ENCODE measurements at regions not wholly inside any gene's neighbourhood (a gene's known extent, or its start where the extent isn't known, plus 50 kb on each side); places are given as distances from the start of the nearest gene placed in this dataset.
"Not testable (repeated sequence)": the region's sequence is repeated elsewhere in the genome, so short reads cannot be mapped to it uniquely, and the experiment has no call there.

GRCh38 chr13:42379241-42379640, 107.3 kb downstream of the AKAP11 start:
- WGBS = no CpG with 5 or more reads among the region's 1 CpG
- H2BK120ac ChIP-seq (ENCODE audit: low read depth, low read length) = no peak overlapping the region
- H3K18ac ChIP-seq (ENCODE audit: low read depth in 1 of 2, low read length in 2 of 2) = no peak overlapping the region
- no peak for DNase-seq
- H3K9ac ChIP-seq (ENCODE audit: low read length) = no peak overlapping the region
- H3K23ac ChIP-seq (ENCODE audit: low read length in 2 of 2) = no peak overlapping the region
- H4K8ac ChIP-seq (ENCODE audit: low read length) = no peak overlapping the region
- no peaks in the 10 kb centered on the region for H3K36me3 ChIP-seq (ENCODE audit: control insufficient read depth in 1 of 2, insufficient read depth in 2 of 2, low read depth in 1 of 2, low read length in 2 of 2)
- no peaks in the 10 kb centered on the region for H3K79me1 ChIP-seq (replicated peaks; ENCODE audit: low read length, poor library complexity, severe bottlenecking)
- no peak overlapping the region for H2BK15ac ChIP-seq (ENCODE audit: low read depth, poor library complexity, severe bottlenecking)
- no peaks in the 10 kb centered on the region for H3K27me3 ChIP-seq (ENCODE audit: control insufficient read depth in 1 of 2, insufficient read depth in 1 of 2, low read length in 2 of 2)
- H3K4ac ChIP-seq (ENCODE audit: low read depth in 1 of 2, low read length in 2 of 2) = no peak overlapping the region
- no peak overlapping the region for H2AFZ ChIP-seq (ENCODE audit: low read depth, low read length)
- H2BK5ac ChIP-seq (ENCODE audit: low read depth, low read length, poor library complexity, severe bottlenecking) = no peak overlapping the region
- H3K4me1 ChIP-seq (ENCODE audit: control insufficient read depth, insufficient read depth, low read depth, low read length) = no peaks in the 10 kb centered on the region
- H2AK5ac ChIP-seq (ENCODE audit: low read length, severe bottlenecking) = no peak overlapping the region
- H3K9me3 ChIP-seq (ENCODE audit: control insufficient read depth, low read length) = no peaks in the 10 kb centered on the region
- no peak overlapping the region for H2BK12ac ChIP-seq (ENCODE audit: low read length in 2 of 2)
- H4K91ac ChIP-seq (ENCODE audit: low read length) = no peak overlapping the region
- H3K4me2 ChIP-seq (ENCODE audit: low read length, poor library complexity, severe bottlenecking) = no peak overlapping the region
- H3K27ac ChIP-seq (ENCODE audit: low read length, poor library complexity, severe bottlenecking) = no peak overlapping the region
- H3K4me3 ChIP-seq (ENCODE audit: insufficient read depth in 1 of 2, low read depth in 1 of 2, low read length in 2 of 2) = no peak overlapping the region
- no peak overlapping the region for H3K14ac ChIP-seq (ENCODE audit: low read length in 2 of 2)

DNA sequence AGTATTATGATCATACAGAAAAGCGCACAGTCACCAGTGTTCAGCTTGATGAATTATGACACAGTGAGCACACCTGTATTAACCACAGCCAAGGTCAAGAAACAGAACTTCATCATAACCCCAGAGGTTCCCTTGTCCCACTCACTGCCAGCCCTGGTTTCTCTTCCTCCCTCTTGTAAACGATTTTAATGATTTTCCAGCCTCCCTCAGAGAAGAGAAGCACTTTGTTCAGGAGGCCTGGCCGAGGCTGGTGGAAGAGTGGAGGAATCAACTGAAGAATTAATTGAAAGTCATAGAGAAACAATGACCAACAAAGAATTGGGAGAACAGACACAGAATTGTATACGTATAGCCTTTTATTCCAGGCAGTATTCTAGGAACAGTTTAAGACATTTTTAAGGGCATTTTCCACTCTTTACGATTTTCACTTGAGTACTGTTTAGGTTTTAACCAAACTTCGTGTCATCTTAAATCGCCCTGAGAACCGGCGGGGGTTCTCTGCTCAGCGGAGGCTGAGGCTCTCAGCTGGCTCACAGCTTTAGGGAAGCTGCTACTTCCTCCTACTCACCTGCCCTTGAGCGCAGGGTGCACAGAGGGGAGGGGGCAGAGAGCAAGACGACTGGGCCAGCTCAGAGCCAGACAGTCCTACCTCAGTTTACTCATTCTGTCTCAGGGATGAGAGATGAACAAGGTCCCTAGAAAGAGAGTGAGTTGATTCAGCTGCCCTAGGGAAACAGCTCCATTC, 108.6 kb downstream of the AKAP11 start:
- H3K4me1 ChIP-seq (ENCODE audit: control insufficient read depth, insufficient read depth, low read depth, low read length) = no peaks in the 10 kb centered on the region
- no peak overlapping the region for H3K23ac ChIP-seq (ENCODE audit: low read length in 2 of 2)
- WGBS = 88% methylated on average over 8 of the region's 12 CpGs
- H4K8ac ChIP-seq (ENCODE audit: low read length) = no peak overlapping the region
- DNase-seq = no peak
- no peak overlapping the region for H4K91ac ChIP-seq (ENCODE audit: low read length)
- H3K4me2 ChIP-seq (ENCODE audit: low read length, poor library complexity, severe bottlenecking) = no peak overlapping the region
- no peak overlapping the region for H2BK12ac ChIP-seq (ENCODE audit: low read length in 2 of 2)
- H3K9ac ChIP-seq (ENCODE audit: low read length) = no peak overlapping the region
- H2BK15ac ChIP-seq (ENCODE audit: low read depth, poor library complexity, severe bottlenecking) = no peak overlapping the region
- H3K4ac ChIP-seq (ENCODE audit: low read depth in 1 of 2, low read length in 2 of 2) = no peak overlapping the region
- H3K27ac ChIP-seq (ENCODE audit: low read length, poor library complexity, severe bottlenecking) = no peak overlapping the region
- no peak overlapping the region for H2AK5ac ChIP-seq (ENCODE audit: low read length, severe bottlenecking)
- no peak overlapping the region for H2BK5ac ChIP-seq (ENCODE audit: low read depth, low read length, poor library complexity, severe bottlenecking)
- no peaks in the 10 kb centered on the region for H3K9me3 ChIP-seq (ENCODE audit: control insufficient read depth, low read length)
- H2BK120ac ChIP-seq (ENCODE audit: low read depth, low read length) = no peak overlapping the region
- no peak overlapping the region for H3K14ac ChIP-seq (ENCODE audit: low read length in 2 of 2)
- H3K79me1 ChIP-seq (replicated peaks; ENCODE audit: low read length, poor library complexity, severe bottlenecking) = no peaks in the 10 kb centered on the region
- H3K27me3 ChIP-seq (ENCODE audit: control insufficient read depth in 1 of 2, insufficient read depth in 1 of 2, low read length in 2 of 2) = no peaks in the 10 kb centered on the region
- H2AFZ ChIP-seq (ENCODE audit: low read depth, low read length) = no peak overlapping the region
- no peak overlapping the region for H3K18ac ChIP-seq (ENCODE audit: low read depth in 1 of 2, low read length in 2 of 2)
- H3K36me3 ChIP-seq (ENCODE audit: control insufficient read depth in 1 of 2, insufficient read depth in 2 of 2, low read depth in 1 of 2, low read length in 2 of 2) = no peaks in the 10 kb centered on the region
- H3K4me3 ChIP-seq (ENCODE audit: insufficient read depth in 1 of 2, low read depth in 1 of 2, low read length in 2 of 2) = no peak overlapping the region

DNA sequence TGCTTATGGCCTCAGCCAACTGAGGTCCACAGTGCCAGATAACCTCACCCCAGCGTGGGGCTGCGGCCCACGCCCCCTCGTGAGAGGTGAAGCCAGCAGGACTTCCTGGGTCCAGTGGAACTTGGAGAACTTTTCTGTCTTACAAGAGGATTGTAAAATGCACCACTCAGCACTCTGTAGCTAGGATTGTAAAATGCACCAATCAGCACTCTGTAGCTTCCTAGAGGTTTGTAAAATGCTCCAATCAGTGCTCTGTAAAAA, 109.1 kb downstream of the AKAP11 start:
- Histone ChIP-seq H3K23ac (ENCODE audit: low read length in 2 of 2) (no peak overlapping the region), H2AK5ac (ENCODE audit: low read length, severe bottlenecking) (no peak overlapping the region), H4K91ac (ENCODE audit: low read length) (no peak overlapping the region), H3K14ac (ENCODE audit: low read length in 2 of 2) (no peak overlapping the region), H4K8ac (ENCODE audit: low read length) (no peak overlapping the region), H3K79me1 (replicated peaks; ENCODE audit: low read length, poor library complexity, severe bottlenecking) (no peaks in the 10 kb centered on the region), H3K9me3 (ENCODE audit: control insufficient read depth, low read length) (no peaks in the 10 kb centered on the region), H3K27me3 (ENCODE audit: control insufficient read depth in 1 of 2, insufficient read depth in 1 of 2, low read length in 2 of 2) (no peaks in the 10 kb centered on the region), H3K27ac (ENCODE audit: low read length, poor library complexity, severe bottlenecking) (no peak overlapping the region), H3K4me1 (ENCODE audit: control insufficient read depth, insufficient read depth, low read depth, low read length) (no peaks in the 10 kb centered on the region), H3K9ac (ENCODE audit: low read length) (no peak overlapping the region), H2BK5ac (ENCODE audit: low read depth, low read length, poor library complexity, severe bottlenecking) (no peak overlapping the region), H2AFZ (ENCODE audit: low read depth, low read length) (no peak overlapping the region), H3K4ac (ENCODE audit: low read depth in 1 of 2, low read length in 2 of 2) (no peak overlapping the region), H3K4me3 (ENCODE audit: insufficient read depth in 1 of 2, low read depth in 1 of 2, low read length in 2 of 2) (no peak overlapping the region), H3K4me2 (ENCODE audit: low read length, poor library complexity, severe bottlenecking) (no peak overlapping the region), H2BK120ac (ENCODE audit: low read depth, low read length) (no peak overlapping the region), H3K36me3 (ENCODE audit: control insufficient read depth in 1 of 2, insufficient read depth in 2 of 2, low read depth in 1 of 2, low read length in 2 of 2) (no peaks in the 10 kb centered on the region), H2BK15ac (ENCODE audit: low read depth, poor library complexity, severe bottlenecking) (no peak overlapping the region), H2BK12ac (ENCODE audit: low read length in 2 of 2) (no peak overlapping the region), H3K18ac (ENCODE audit: low read depth in 1 of 2, low read length in 2 of 2) (no peak overlapping the region)
- no peak for DNase-seq
- WGBS = 95% methylated on average over 4 of the region's 4 CpGs

GRCh38 chr13:42381426-42381825, 109.5 kb downstream of the AKAP11 start:
- H3K36me3 ChIP-seq (ENCODE audit: control insufficient read depth in 1 of 2, insufficient read depth in 2 of 2, low read depth in 1 of 2, low read length in 2 of 2); H2BK5ac ChIP-seq (ENCODE audit: low read depth, low read length, poor library complexity, severe bottlenecking); H2AFZ ChIP-seq (ENCODE audit: low read depth, low read length); H3K23ac ChIP-seq (ENCODE audit: low read length in 2 of 2); H3K4me3 ChIP-seq (ENCODE audit: insufficient read depth in 1 of 2, low read depth in 1 of 2, low read length in 2 of 2); H3K4me1 ChIP-seq (ENCODE audit: control insufficient read depth, insufficient read depth, low read depth, low read length); DNase-seq; H3K18ac ChIP-seq (ENCODE audit: low read depth in 1 of 2, low read length in 2 of 2); H2BK12ac ChIP-seq (ENCODE audit: low read length in 2 of 2); H2BK15ac ChIP-seq (ENCODE audit: low read depth, poor library complexity, severe bottlenecking); H2BK120ac ChIP-seq (ENCODE audit: low read depth, low read length); H3K9me3 ChIP-seq (ENCODE audit: control insufficient read depth, low read length); H3K79me1 ChIP-seq (replicated peaks; ENCODE audit: low read length, poor library complexity, severe bottlenecking); H4K8ac ChIP-seq (ENCODE audit: low read length); H3K4ac ChIP-seq (ENCODE audit: low read depth in 1 of 2, low read length in 2 of 2); H3K14ac ChIP-seq (ENCODE audit: low read length in 2 of 2); H3K4me2 ChIP-seq (ENCODE audit: low read length, poor library complexity, severe bottlenecking); H3K9ac ChIP-seq (ENCODE audit: low read length); H3K27me3 ChIP-seq (ENCODE audit: control insufficient read depth in 1 of 2, insufficient read depth in 1 of 2, low read length in 2 of 2); H3K27ac ChIP-seq (ENCODE audit: low read length, poor library complexity, severe bottlenecking); H2AK5ac ChIP-seq (ENCODE audit: low read length, severe bottlenecking); H4K91ac ChIP-seq (ENCODE audit: low read length): not testable (repeated sequence)
- 95% methylated on average over 8 of the region's 8 CpGs for WGBS
